ENCODE measurements at regions not wholly inside any gene's neighbourhood (a gene's known extent, or its start where the extent isn't known, plus 50 kb on each side); places are given as distances from the start of the nearest gene placed in this dataset.

GRCh38 chr7:36025190-36025589, 127.9 kb upstream of the EEPD1 start:
- Histone ChIP-seq H3K9me3 (ENCODE audit: low read depth) (no peaks in the 10 kb centered on the region), H3K27ac (no peak overlapping the region), H3K4me2 (no peak overlapping the region), H3F3A (ENCODE audit: low read depth) (no peaks in the 10 kb centered on the region), H3K4me1 (peaks cover 4% of the 10 kb centered on the region), H3K9ac (no peak overlapping the region), H3K27me3 (no peaks in the 10 kb centered on the region), H3K36me3 (no peaks in the 10 kb centered on the region), H3K79me2 (ENCODE audit: low read depth) (no peaks in the 10 kb centered on the region), H2AFZ (replicated peaks) (no peak overlapping the region), H3K4me3 (no peak overlapping the region), H4K20me1 (ENCODE audit: low read depth) (no peaks in the 10 kb centered on the region)
- DNase-seq (ENCODE audit: low spot score): peak; percentile 38
- Mint-ChIP-seq H3K27me3 (ENCODE audit: insufficient read depth, low read depth) (no peaks in the 10 kb centered on the region), H3K27ac (no peak overlapping the region), H3K36me3 (no peaks in the 10 kb centered on the region), H3K9me3 (peaks cover 2% of the 10 kb centered on the region), H3K4me1 (peaks cover 2% of the 10 kb centered on the region), H3K4me3 (no peak overlapping the region)
- TF ChIP-seq, protein P1, sequence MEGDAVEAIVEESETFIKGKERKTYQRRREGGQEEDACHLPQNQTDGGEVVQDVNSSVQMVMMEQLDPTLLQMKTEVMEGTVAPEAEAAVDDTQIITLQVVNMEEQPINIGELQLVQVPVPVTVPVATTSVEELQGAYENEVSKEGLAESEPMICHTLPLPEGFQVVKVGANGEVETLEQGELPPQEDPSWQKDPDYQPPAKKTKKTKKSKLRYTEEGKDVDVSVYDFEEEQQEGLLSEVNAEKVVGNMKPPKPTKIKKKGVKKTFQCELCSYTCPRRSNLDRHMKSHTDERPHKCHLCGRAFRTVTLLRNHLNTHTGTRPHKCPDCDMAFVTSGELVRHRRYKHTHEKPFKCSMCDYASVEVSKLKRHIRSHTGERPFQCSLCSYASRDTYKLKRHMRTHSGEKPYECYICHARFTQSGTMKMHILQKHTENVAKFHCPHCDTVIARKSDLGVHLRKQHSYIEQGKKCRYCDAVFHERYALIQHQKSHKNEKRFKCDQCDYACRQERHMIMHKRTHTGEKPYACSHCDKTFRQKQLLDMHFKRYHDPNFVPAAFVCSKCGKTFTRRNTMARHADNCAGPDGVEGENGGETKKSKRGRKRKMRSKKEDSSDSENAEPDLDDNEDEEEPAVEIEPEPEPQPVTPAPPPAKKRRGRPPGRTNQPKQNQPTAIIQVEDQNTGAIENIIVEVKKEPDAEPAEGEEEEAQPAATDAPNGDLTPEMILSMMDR (IDR thresholded peaks at IDR 0.05): no peak
- TF ChIP-seq EZH2 (IDR thresholded peaks at IDR 0.05) (no peak), EZH2phosphoT487 (IDR thresholded peaks at IDR 0.05) (no peak)

GRCh38 chr7:36029311-36029710, 123.7 kb upstream of the EEPD1 start:
- Histone ChIP-seq H3K9ac (no peak overlapping the region), H3F3A (ENCODE audit: low read depth) (no peaks in the 10 kb centered on the region), H3K4me3 (no peak overlapping the region), H4K20me1 (ENCODE audit: low read depth) (no peaks in the 10 kb centered on the region), H2AFZ (replicated peaks) (no peak overlapping the region), H3K79me2 (ENCODE audit: low read depth) (no peaks in the 10 kb centered on the region), H3K4me1 (peaks cover 4% of the 10 kb centered on the region), H3K27ac (no peak overlapping the region), H3K9me3 (ENCODE audit: low read depth) (no peaks in the 10 kb centered on the region), H3K4me2 (no peak overlapping the region), H3K27me3 (no peaks in the 10 kb centered on the region), H3K36me3 (no peaks in the 10 kb centered on the region)
- H3K4me1 Mint-ChIP-seq: peaks cover 4% of the 10 kb centered on the region
- no peak for DNase-seq (ENCODE audit: low spot score)
- H3K36me3 Mint-ChIP-seq: no peaks in the 10 kb centered on the region
- no peak overlapping the region for H3K27ac Mint-ChIP-seq
- H3K27me3 Mint-ChIP-seq (ENCODE audit: insufficient read depth, low read depth): peaks cover 6% of the 10 kb centered on the region
- H3K4me3 Mint-ChIP-seq: no peak overlapping the region
- peaks cover 2% of the 10 kb centered on the region for H3K9me3 Mint-ChIP-seq
- TF ChIP-seq, protein P1 (IDR thresholded peaks at IDR 0.05): no peak
- no peak for TF ChIP-seq EZH2 (IDR thresholded peaks at IDR 0.05)

DNA sequence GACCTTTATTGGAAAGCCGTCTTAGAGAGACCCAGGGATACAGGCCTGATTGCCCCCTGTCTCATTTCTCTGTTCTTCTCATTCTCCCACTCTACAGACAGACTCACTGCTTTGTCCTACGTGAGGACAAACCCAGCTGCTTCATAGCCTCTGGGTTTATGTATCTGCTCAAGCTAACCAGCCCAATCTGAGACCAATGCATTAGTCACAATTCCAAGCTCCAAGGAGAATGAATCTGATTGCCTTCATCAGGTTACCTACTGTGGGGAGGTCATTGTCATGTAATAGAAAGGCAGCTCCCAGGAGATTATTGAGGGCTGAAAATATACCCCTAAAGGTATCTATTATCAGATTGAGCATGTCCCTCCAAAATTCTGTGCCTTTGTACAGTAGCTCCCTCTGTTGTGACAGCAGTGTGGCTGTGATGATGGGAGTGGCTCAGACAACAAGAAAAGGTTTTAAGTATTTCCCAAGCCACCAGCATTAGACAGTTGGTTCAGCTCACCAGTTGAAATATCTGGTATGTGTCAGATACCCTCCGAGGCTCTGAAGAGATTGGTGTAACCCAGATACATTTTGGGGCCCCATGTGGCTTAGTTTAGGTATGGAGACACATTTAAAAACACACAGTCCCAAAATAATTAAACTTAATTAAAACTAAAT, 123.1 kb upstream of the EEPD1 start:
- peaks cover 4% of the 10 kb centered on the region for H3K4me1 Mint-ChIP-seq
- H3K27me3 Mint-ChIP-seq (ENCODE audit: insufficient read depth, low read depth): peaks cover 6% of the 10 kb centered on the region
- no peak overlapping the region for H3K27ac Mint-ChIP-seq
- H3K4me2 ChIP-seq: no peak overlapping the region
- H4K20me1 ChIP-seq (ENCODE audit: low read depth): no peaks in the 10 kb centered on the region
- no peaks in the 10 kb centered on the region for H3K79me2 ChIP-seq (ENCODE audit: low read depth)
- no peaks in the 10 kb centered on the region for H3K36me3 Mint-ChIP-seq
- H3K4me3 Mint-ChIP-seq: no peak overlapping the region
- no peak for TF ChIP-seq EZH2 (IDR thresholded peaks at IDR 0.05)
- TF ChIP-seq EZH2phosphoT487 (IDR thresholded peaks at IDR 0.05): no peak
- TF ChIP-seq, protein P1 (IDR thresholded peaks at IDR 0.05): no peak
- H3K36me3 ChIP-seq: no peaks in the 10 kb centered on the region
- H3K27ac ChIP-seq: no peak overlapping the region
- no peaks in the 10 kb centered on the region for H3K27me3 ChIP-seq
- no peak overlapping the region for H2AFZ ChIP-seq (replicated peaks)
- H3F3A ChIP-seq (ENCODE audit: low read depth): no peaks in the 10 kb centered on the region
- no peak overlapping the region for H3K4me3 ChIP-seq
- DNase-seq (ENCODE audit: low spot score): no peak
- no peak overlapping the region for H3K9ac ChIP-seq
- H3K9me3 ChIP-seq (ENCODE audit: low read depth): no peaks in the 10 kb centered on the region
- peaks cover 2% of the 10 kb centered on the region for H3K9me3 Mint-ChIP-seq
- peaks cover 2% of the 10 kb centered on the region for H3K4me1 ChIP-seq

Measured in neural progenitor cell (in vitro differentiated cells).